Transverse colon (tissue), 4 donors: ENCODE measurements at regions not wholly inside any gene's neighbourhood (a gene's known extent, or its start where the extent isn't known, plus 50 kb on each side); places are given as distances from the start of the nearest gene placed in this dataset.
"Not testable (repeated sequence)": the region's sequence is repeated elsewhere in the genome, so short reads cannot be mapped to it uniquely, and the experiment has no call there.

Source experiments
- DNase-seq: peaks from one replicate; pipeline ENCODE4 v3.0.0-alpha.2; 2019
- H3K27ac ChIP-seq, 4 donors: fragments of 200-600 bp; sonication (generic); 2 replicates each; pipeline ENCODE4 v1.5.1; 2016 to 2018; ENCODE audit warnings: inconsistent platforms in 4 of 4
- H3K27me3 ChIP-seq: fragments of 200-600 bp; sonication (generic); 2 replicates; pipeline ENCODE4 v1.5.1; 2017; ENCODE audit warnings: inconsistent platforms
- H3K36me3 ChIP-seq, 4 donors: fragments of 200-600 bp; sonication (generic); 2 replicates each; pipeline ENCODE4 v1.5.1; 2017 to 2019; ENCODE audit warnings: inconsistent platforms in 4 of 4
- H3K4me1 ChIP-seq, 4 donors: fragments of 200-600 bp; sonication (generic); 2 replicates each; pipeline ENCODE4 v1.5.1; 2017 to 2020; ENCODE audit warnings: inconsistent platforms in 4 of 4
- H3K4me3 ChIP-seq, 4 donors: fragments of 200-600 bp; sonication (generic); 1 replicate in 1 of 4; 2 replicates in 3 of 4; pipeline versions ENCODE4 v1.5.1 to v1.6.1; 2017 to 2019; ENCODE audit warnings: inconsistent platforms in 4 of 4
- H3K9me3 ChIP-seq, 2 donors: fragments of 200-600 bp; sonication (generic); 2 replicates each; pipeline ENCODE4 v1.5.1; 2017 to 2019; ENCODE audit warnings: inconsistent platforms in 2 of 2
- EP300 ChIP-seq: sonication (generic); formaldehyde crosslinking; IDR thresholded peaks from one replicate; pipeline ENCODE4 v1.6.1; 2017; ENCODE audit warnings: antibody characterized with exemption, low read depth
- POLR2AphosphoS5 ChIP-seq, 3 donors: sonication (generic); formaldehyde crosslinking; IDR thresholded peaks; one replicate each; pipeline ENCODE4 v1.6.1; 2016; ENCODE audit warnings: antibody characterized with exemption in 3 of 3
- WGBS, 2 donors: methylation state at CpG; one replicate each; pipeline ENCODE4 v1.1.5; 2018; ENCODE audit warnings: low coverage in 1 of 2; 5-methylcytosine and 5-hydroxymethylcytosine counted together
- in situ Hi-C, 4 donors: fragments of 200-750 bp; cut with MboI; loops; one replicate each; pipeline versions ENCODE4 v1.15.0 to v1.15.1; 2017; ENCODE audit warnings: low sequenced_read_pairs in 3 of 4, low pct_ligation_motif_present in 1 of 4, low pct_unique_long_range_greater_than_20kb in 1 of 4
- intact Hi-C: fragments of 100-400 bp; cut with DNase I; formaldehyde crosslinking; loops from one replicate; pipeline ENCODE4 v1.15.1; 2023; ENCODE audit warnings: low total_unique reads
- TF ChIP-seq, protein P1 (sequence below), 5 experiments: fragments of 200-600 bp in 3 of 5; fragments of 450-650 bp in 2 of 5; sonication (generic) in 3 of 5; IDR thresholded peaks; 1 replicate in 2 of 5; 2 replicates in 3 of 5; pipeline ENCODE4 v1.5.1; 2016 to 2017; ENCODE audit warnings: antibody characterized with exemption in 5 of 5, inconsistent platforms in 3 of 5, mild to moderate bottlenecking in 2 of 5, moderate library complexity in 1 of 5

DNA sequence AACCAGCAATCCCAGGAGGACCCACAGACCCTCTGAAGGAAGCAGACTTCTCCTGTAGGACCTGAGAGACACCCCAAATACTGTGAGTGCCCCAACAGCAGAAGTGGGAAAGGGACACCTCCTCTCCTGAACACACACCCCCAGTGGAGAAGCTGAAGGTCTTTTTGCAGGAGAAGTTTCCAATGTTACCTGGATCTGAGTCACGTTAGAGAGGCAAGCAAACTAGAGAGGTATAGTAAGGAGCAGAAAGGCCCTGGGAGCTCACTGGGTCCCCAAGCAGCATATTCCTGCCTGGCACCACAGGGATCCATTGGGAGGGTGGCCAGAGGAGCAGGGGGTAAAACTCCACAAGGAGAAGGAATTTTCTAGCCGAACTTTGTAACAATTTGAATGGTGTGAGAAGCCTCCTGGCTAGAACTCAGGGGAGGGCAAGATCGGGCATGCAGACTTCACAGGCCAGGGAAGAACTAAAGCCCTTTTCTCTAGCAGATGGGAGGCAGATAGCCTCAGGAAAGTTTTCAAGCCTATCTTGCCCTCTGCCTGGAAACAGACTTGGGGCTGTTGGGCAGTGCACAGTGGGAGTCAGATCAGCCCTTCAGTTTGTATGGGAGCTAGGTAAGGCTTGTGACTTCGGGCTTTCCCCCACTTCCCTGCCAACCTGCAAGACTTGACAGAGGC is 68.2 kb upstream of the SSTR4 start:
- Histone ChIP-seq H3K4me1 (no peaks in the 10 kb centered on the region), H3K4me3 (no peak overlapping the region), H3K27me3 (peaks cover 3% of the 10 kb centered on the region), H3K36me3 (no peaks in the 10 kb centered on the region), H3K27ac (no peak overlapping the region), H3K9me3 (no peaks in the 10 kb centered on the region)
- in situ Hi-C loops (no loop called here), intact Hi-C loops (no loop called here)
- no peak for DNase-seq
- WGBS, 2 donors, result 73% methylated on average over 4 of the region's 4 CpGs; no CpG with 5 or more reads in 1 of the 2 donors
- TF ChIP-seq EP300, result no peak
- TF ChIP-seq, protein P1, sequence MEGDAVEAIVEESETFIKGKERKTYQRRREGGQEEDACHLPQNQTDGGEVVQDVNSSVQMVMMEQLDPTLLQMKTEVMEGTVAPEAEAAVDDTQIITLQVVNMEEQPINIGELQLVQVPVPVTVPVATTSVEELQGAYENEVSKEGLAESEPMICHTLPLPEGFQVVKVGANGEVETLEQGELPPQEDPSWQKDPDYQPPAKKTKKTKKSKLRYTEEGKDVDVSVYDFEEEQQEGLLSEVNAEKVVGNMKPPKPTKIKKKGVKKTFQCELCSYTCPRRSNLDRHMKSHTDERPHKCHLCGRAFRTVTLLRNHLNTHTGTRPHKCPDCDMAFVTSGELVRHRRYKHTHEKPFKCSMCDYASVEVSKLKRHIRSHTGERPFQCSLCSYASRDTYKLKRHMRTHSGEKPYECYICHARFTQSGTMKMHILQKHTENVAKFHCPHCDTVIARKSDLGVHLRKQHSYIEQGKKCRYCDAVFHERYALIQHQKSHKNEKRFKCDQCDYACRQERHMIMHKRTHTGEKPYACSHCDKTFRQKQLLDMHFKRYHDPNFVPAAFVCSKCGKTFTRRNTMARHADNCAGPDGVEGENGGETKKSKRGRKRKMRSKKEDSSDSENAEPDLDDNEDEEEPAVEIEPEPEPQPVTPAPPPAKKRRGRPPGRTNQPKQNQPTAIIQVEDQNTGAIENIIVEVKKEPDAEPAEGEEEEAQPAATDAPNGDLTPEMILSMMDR (IDR thresholded peaks at IDR 0.05), result no peak
- TF ChIP-seq POLR2AphosphoS5 (IDR thresholded peaks at IDR 0.05), result no peak

DNA sequence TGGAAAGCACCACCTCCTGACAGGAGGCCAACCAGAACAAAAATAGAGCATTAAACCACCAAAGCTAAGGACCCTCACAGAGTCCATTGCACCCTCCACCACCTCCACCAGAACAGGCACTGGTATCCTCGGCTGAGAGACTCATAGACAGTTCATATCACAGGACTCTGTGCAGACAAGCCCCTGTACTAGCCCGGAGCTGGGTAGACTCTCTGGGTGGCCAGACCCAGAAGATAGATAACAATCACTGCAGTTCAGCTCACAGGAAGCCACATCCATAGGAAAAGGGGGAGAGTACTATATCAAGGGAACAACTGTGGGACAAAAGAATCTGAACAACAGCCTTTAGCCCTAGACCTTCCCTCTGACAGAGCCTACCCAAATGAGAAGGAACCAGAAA is 67.4 kb upstream of the SSTR4 start:
- in situ Hi-C loops, DNase-seq, H3K36me3 ChIP-seq, H3K4me1 ChIP-seq, H3K27me3 ChIP-seq, H3K9me3 ChIP-seq, H3K27ac ChIP-seq, intact Hi-C loops, H3K4me3 ChIP-seq: not testable (repeated sequence)
- WGBS, 2 donors, result 75% methylated on average over 2 of the region's 2 CpGs; no CpG with 5 or more reads in 1 of the 2 donors

DNA sequence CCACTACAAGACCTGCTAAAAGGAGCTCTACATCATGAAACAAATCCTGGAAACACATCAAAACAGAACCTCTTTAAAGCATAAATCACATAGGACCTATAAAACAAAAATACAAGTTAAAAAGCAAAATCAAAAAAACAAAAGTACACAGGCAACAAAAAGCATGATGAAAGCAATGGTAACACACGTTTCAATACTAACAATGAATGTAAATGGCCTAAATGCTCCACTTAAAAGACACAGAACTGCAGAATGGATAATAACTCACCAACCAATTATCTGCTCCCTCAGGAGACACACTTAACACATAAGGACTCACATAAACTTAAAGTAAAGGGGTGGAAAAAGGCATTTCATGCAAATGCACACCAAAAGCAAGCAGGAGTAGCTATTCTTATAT is 66.1 kb upstream of the SSTR4 start:
- H3K4me1 ChIP-seq, H3K9me3 ChIP-seq, H3K27ac ChIP-seq, in situ Hi-C loops, DNase-seq, H3K27me3 ChIP-seq, intact Hi-C loops, H3K4me3 ChIP-seq, H3K36me3 ChIP-seq: not testable (repeated sequence)
- 55 to 67% methylated on average over 1 of the region's 1 CpG for WGBS, 2 donors

DNA sequence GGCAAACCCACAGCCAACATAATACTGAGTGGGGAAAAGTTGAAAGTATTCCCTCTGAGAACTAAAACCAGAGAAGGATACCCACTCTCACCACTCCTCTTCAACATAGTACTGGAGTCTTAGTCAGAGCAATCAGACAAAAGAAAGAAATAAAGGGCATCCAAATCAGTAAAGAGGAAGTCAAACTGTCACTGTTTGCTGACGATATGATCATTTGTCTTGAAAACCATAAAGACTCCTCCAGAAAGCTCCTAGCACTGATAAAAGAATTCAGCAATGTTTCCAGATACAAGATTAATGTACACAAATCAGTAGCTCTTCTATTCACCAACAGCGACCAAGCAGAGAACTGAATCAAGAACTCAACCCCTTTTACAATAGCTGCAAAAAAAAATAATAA is 64.0 kb upstream of the SSTR4 start:
- H3K4me3 ChIP-seq, H3K36me3 ChIP-seq, DNase-seq, H3K27ac ChIP-seq, H3K4me1 ChIP-seq, intact Hi-C loops, H3K27me3 ChIP-seq, H3K9me3 ChIP-seq, in situ Hi-C loops: not testable (repeated sequence)
- WGBS, 2 donors, result 53 to 61% methylated on average over 2 of the region's 2 CpGs

DNA sequence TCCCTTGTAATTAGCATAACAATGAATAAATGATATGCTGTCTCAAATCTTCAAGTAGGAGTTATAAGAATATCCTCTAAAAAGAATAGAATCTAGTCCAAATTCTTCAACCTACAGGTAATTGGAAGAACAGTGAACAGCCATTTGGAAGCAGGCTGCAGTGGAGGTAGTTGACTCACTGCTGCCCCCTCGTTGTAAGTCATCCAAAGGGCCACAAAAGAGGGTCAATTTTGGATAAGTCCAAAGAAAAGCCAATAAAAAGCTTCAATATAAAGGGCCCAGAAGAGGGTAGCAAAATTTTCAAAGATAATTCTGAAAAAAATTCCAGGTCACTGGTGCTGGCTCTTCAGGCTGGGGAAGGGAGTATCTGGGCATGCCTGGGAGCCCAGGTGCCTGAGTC is 60.8 kb upstream of the SSTR4 start:
- intact Hi-C loops, result no loop called here
- no peak overlapping the region for H3K4me3 ChIP-seq
- no peaks in the 10 kb centered on the region for H3K4me1 ChIP-seq
- no peak overlapping the region for H3K27ac ChIP-seq
- no peaks in the 10 kb centered on the region for H3K36me3 ChIP-seq
- no peaks in the 10 kb centered on the region for H3K9me3 ChIP-seq
- in situ Hi-C loops, result no loop called here
- 0 to 15% methylated on average over 1 of the region's 1 CpG for WGBS, 2 donors
- TF ChIP-seq, protein P1 (IDR thresholded peaks at IDR 0.05), result peak in 4 of 5 experiments; percentile 13 to 37 (median 22)
- no peak for TF ChIP-seq EP300
- DNase-seq, result peak; percentile 12
- peaks cover 2% of the 10 kb centered on the region for H3K27me3 ChIP-seq
